A549 (cell line): ENCODE measurements at regions not wholly inside any gene's neighbourhood (a gene's known extent, or its start where the extent isn't known, plus 50 kb on each side); places are given as distances from the start of the nearest gene placed in this dataset.
A peak's percentile ranks its signal among the peaks of the same experiment; 100 is the strongest.

Experiments
- ATAC-seq, 2 experiments: fragments of 200-7000 bp in 1 of 2; fragments of >200 bp in 1 of 2; cut with Nextera tagmentation in 1 of 2; cut with Tn5 transposase in 1 of 2; 3 replicates each; pipeline versions ENCODE4 v1.8.0 to v1.9.1; 2018 to 2020; ENCODE audit warnings: mild to moderate bottlenecking in 1 of 2, moderate library complexity in 1 of 2
- CTCF ChIA-PET: fragments of 300-600 bp; sonication (Branson Sonifier 250); formaldehyde crosslinking; extraction: SDS; loops from one replicate; lab custom pipeline; 2021; ENCODE audit warnings: antibody characterized with exemption, inconsistent platforms; lab: Yijun Ruan, JAX
- POLR2A ChIA-PET: fragments of 350-600 bp; formaldehyde crosslinking; extraction: SDS; loops from one replicate; lab custom pipeline; 2021; ENCODE audit warnings: antibody characterized with exemption, inconsistent platforms; lab: Yijun Ruan, JAX
- DNase-seq, 2 experiments: peaks; one replicate each; pipeline versions ENCODE4 v3.0.0 to v3.0.0-alpha.2; 2011 to 2016; ENCODE audit warnings: low read depth in 1 of 2, low spot score in 1 of 2
- FAIRE-seq: peaks from 2 replicates; lab custom pipeline; 2011; peaks lifted over from hg19 to GRCh38; lab: Jason Lieb, UNC
- H3K27ac ChIP-seq, 2 experiments: fragments of >200 bp; sonication (Bioruptor Twin); formaldehyde crosslinking; 3 replicates each; pipeline ENCODE4 v1.5.1; 2016 to 2017
- H3K4me1 ChIP-seq: fragments of >200 bp; sonication (Bioruptor Twin); formaldehyde crosslinking; 3 replicates; pipeline ENCODE4 v1.6.1; 2016
- H3K4me2 ChIP-seq: fragments of >200 bp; sonication (Bioruptor Twin); formaldehyde crosslinking; 3 replicates; pipeline ENCODE4 v1.6.1; 2016
- H3K4me3 ChIP-seq: fragments of >200 bp; sonication (Bioruptor Twin); formaldehyde crosslinking; 3 replicates; pipeline ENCODE4 v1.5.1; 2016
- H3K9me3 ChIP-seq: fragments of >200 bp; sonication (Bioruptor Twin); formaldehyde crosslinking; 3 replicates; pipeline ENCODE4 v1.6.1; 2016
- ATOH8 ChIP-seq: fragments of 250-450 bp; sonication (Bioruptor Pico); IDR thresholded peaks from 2 replicates; pipeline ENCODE4 v1.5.0; 2020; ENCODE audit warnings: low read depth, mild to moderate bottlenecking, moderate library complexity
- CEBPB ChIP-seq, 2 experiments: fragments of >200 bp in 1 of 2; sonication (Bioruptor Twin) in 1 of 2; formaldehyde crosslinking in 1 of 2; IDR thresholded peaks; 2 replicates each; pipeline ENCODE4 v1.6.1; 2012 to 2016
- CHD2 ChIP-seq: fragments of 150-350 bp; IDR thresholded peaks from 2 replicates; pipeline ENCODE4 v1.6.1; 2014; ENCODE audit warnings: low read length; ENCODE audit not compliant: partially characterized antibody
- E2F6 ChIP-seq: IDR thresholded peaks from 2 replicates; pipeline ENCODE4 v1.6.1; 2012; ENCODE audit warnings: low read depth, borderline replicate concordance
- EHF ChIP-seq: fragments of 250-450 bp; sonication (Bioruptor Pico); IDR thresholded peaks from 2 replicates; pipeline ENCODE4 v1.5.0; 2020; ENCODE audit warnings: mild to moderate bottlenecking
- EP300 ChIP-seq, 2 experiments: fragments of >200 bp; sonication (Bioruptor Twin); formaldehyde crosslinking; IDR thresholded peaks; 2 replicates in 1 of 2; 3 replicates in 1 of 2; pipeline ENCODE4 v1.6.1; 2016 to 2017
- FOSB ChIP-seq: fragments of 250-450 bp; sonication (Bioruptor Pico); IDR thresholded peaks from 2 replicates; pipeline ENCODE4 v1.5.0; 2020; ENCODE audit warnings: mild to moderate bottlenecking, moderate library complexity
- FOSL2 ChIP-seq, 2 experiments: fragments of 450-650 bp in 1 of 2; fragments of >200 bp in 1 of 2; sonication (Bioruptor Twin) in 1 of 2; formaldehyde crosslinking; IDR thresholded peaks; 2 replicates each; pipeline versions ENCODE4 v1.5.0 to v1.6.1; 2016 to 2020; ENCODE audit warnings: mild to moderate bottlenecking in 1 of 2, moderate library complexity in 1 of 2
- FOXS1 ChIP-seq: fragments of 250-450 bp; sonication (Bioruptor Pico); IDR thresholded peaks from 2 replicates; pipeline ENCODE4 v1.5.0; 2020; ENCODE audit warnings: mild to moderate bottlenecking, moderate library complexity
- HDAC2 ChIP-seq: fragments of 200-600 bp; sonication (generic); IDR thresholded peaks from 2 replicates; pipeline ENCODE4 v1.6.1; 2016
- HOXA7 ChIP-seq: fragments of 250-450 bp; sonication (Bioruptor Pico); IDR thresholded peaks from 2 replicates; pipeline ENCODE4 v1.5.0; 2020; ENCODE audit warnings: mild to moderate bottlenecking, moderate library complexity
- HOXB13 ChIP-seq: fragments of 250-450 bp; sonication (Bioruptor Pico); IDR thresholded peaks from 2 replicates; pipeline ENCODE4 v1.5.0; 2020; ENCODE audit warnings: low read depth, mild to moderate bottlenecking, moderate library complexity
- KDM1A ChIP-seq: fragments of 200-600 bp; sonication (generic); IDR thresholded peaks from 2 replicates; pipeline ENCODE4 v1.6.1; 2016; ENCODE audit warnings: low read depth, mild to moderate bottlenecking
- KDM5A ChIP-seq: fragments of 200-600 bp; sonication (generic); IDR thresholded peaks from 2 replicates; pipeline ENCODE4 v1.6.1; 2016; ENCODE audit warnings: antibody characterized with exemption, mild to moderate bottlenecking
- MAX ChIP-seq: IDR thresholded peaks from 2 replicates; pipeline ENCODE4 v1.6.1; 2012
- MAZ ChIP-seq: fragments of 150-350 bp; IDR thresholded peaks from 2 replicates; pipeline ENCODE4 v1.6.1; 2014; ENCODE audit warnings: antibody characterized with exemption, low read depth, low read length, borderline replicate concordance
- MYC ChIP-seq: IDR thresholded peaks from 2 replicates; pipeline ENCODE4 v1.6.1; 2012; ENCODE audit warnings: mild to moderate bottlenecking, inconsistent platforms, low read length, improper control_type of control experiment, borderline replicate concordance
- PBX3 ChIP-seq: IDR thresholded peaks from 2 replicates; pipeline ENCODE4 v1.6.1; 2012
- POLR2A ChIP-seq: IDR thresholded peaks from 2 replicates; pipeline ENCODE4 v1.6.1; 2012; ENCODE audit warnings: mild to moderate bottlenecking, low read length
- RAD21 ChIP-seq, 2 experiments: fragments of >200 bp in 1 of 2; sonication (Bioruptor Twin) in 1 of 2; formaldehyde crosslinking in 1 of 2; IDR thresholded peaks in 1 of 2; conservative IDR thresholded peaks in 1 of 2; 2 replicates in 1 of 2; 3 replicates in 1 of 2; pipeline ENCODE4 v1.6.1; 2012 to 2018; ENCODE audit warnings: inconsistent platforms in 1 of 2
- RNF2 ChIP-seq: fragments of 200-600 bp; sonication (generic); IDR thresholded peaks from 2 replicates; pipeline ENCODE4 v1.6.1; 2016; ENCODE audit warnings: low read depth, mild to moderate bottlenecking, antibody characterized with exemption, moderate library complexity, borderline replicate concordance
- SMC3 ChIP-seq: fragments of >200 bp; sonication (Bioruptor Twin); formaldehyde crosslinking; IDR thresholded peaks from 3 replicates; pipeline ENCODE4 v1.6.1; 2018; ENCODE audit warnings: inconsistent platforms
- TP53 ChIP-seq: fragments of 250-450 bp; sonication (Bioruptor Pico); IDR thresholded peaks from 2 replicates; pipeline ENCODE4 v1.5.0; 2021; ENCODE audit warnings: mild to moderate bottlenecking, moderate library complexity
- ZFP36 ChIP-seq: fragments of 450-650 bp; IDR thresholded peaks from 2 replicates; pipeline ENCODE4 v1.6.1; 2014; ENCODE audit warnings: borderline replicate concordance; ENCODE audit not compliant: partially characterized antibody
- ZSCAN20 ChIP-seq: fragments of 250-450 bp; sonication (Bioruptor Pico); IDR thresholded peaks from 2 replicates; pipeline ENCODE4 v1.8.0; 2022; ENCODE audit warnings: mild to moderate bottlenecking, moderate library complexity
- WGBS: methylation state at CpG from one replicate; pipeline ENCODE4 v1.1.6; 2017; ENCODE audit errors: missing lambda C conversion rate; 5-methylcytosine and 5-hydroxymethylcytosine counted together

GRCh38 chr4:60461551-60461950, 738.6 kb upstream of the ADGRL3 start:
- ChIA-PET CTCF (no interaction called here), POLR2A (no interaction called here)
- 0% methylated on average over 1 of the region's 1 CpG for WGBS
- Histone ChIP-seq H3K9me3 (no peaks in the 10 kb centered on the region), H3K27ac (no peak overlapping the region), H3K4me1 (no peaks in the 10 kb centered on the region), H3K4me3 (no peak overlapping the region), H3K4me2 (no peak overlapping the region)
- DNase-seq (no peak), FAIRE-seq (no peak), ATAC-seq (no peak)
- TF ChIP-seq KDM1A (no peak), CEBPB (IDR thresholded peaks at IDR 0.05) (no peak), EP300 (IDR thresholded peaks at IDR 0.05) (no peak), RNF2 (no peak), POLR2A (no peak), FOSL2 (IDR thresholded peaks at IDR 0.05) (no peak), FOSL2 (CRISPR knock-in tag; IDR thresholded peaks at IDR 0.05) (no peak), MYC (no peak), EHF (no peak), E2F6 (no peak), ATOH8 (CRISPR knock-in tag) (no peak), ZSCAN20 (no peak), CHD2 (no peak), MAZ (no peak), TP53 (CRISPR knock-in tag) (no peak), FOSB (CRISPR knock-in tag) (no peak), HOXA7 (no peak), KDM5A (no peak), FOXS1 (no peak)

- no peak for FAIRE-seq
- TF ChIP-seq MAX, result no peak
- peak in 1 of 2 experiments; percentile 32; a peak in 1 of 5 replicates for TF ChIP-seq RAD21 (conservative IDR thresholded peaks at IDR 0.05 in 1 of 2, IDR thresholded peaks at IDR 0.05 in 1 of 2)
- ChIA-PET POLR2A (no interaction called here), CTCF (no interaction called here)
- H3K27ac ChIP-seq, result no peak overlapping the region
- H3K4me1 ChIP-seq, result no peaks in the 10 kb centered on the region
- H3K4me2 ChIP-seq, result no peak overlapping the region
- no peak for DNase-seq
- H3K4me3 ChIP-seq, result no peak overlapping the region
- ATAC-seq, result no peak
- WGBS, result 0% methylated on average over 1 of the region's 4 CpGs
- no peaks in the 10 kb centered on the region for H3K9me3 ChIP-seq
Observed at GRCh38 chr4:60463857-60464502, 736.1 kb upstream of the ADGRL3 start.

GRCh38 chr4:60482921-60483351, 717.2 kb upstream of the ADGRL3 start:
- FAIRE-seq, result no peak
- no peak overlapping the region for H3K4me2 ChIP-seq
- ChIA-PET POLR2A (no interaction called here), CTCF (no interaction called here)
- WGBS, result 2% methylated on average over 2 of the region's 2 CpGs
- H3K4me3 ChIP-seq, result no peak overlapping the region
- ATAC-seq, result no peak
- DNase-seq, result no peak
- TF ChIP-seq CHD2 (no peak), FOXS1 (no peak), ZSCAN20 (no peak), MAX (no peak), PBX3 (no peak), SMC3 (no peak), HOXA7 (no peak), FOSB (CRISPR knock-in tag) (no peak), HDAC2 (no peak), HOXB13 (CRISPR knock-in tag) (no peak), ZFP36 (no peak), CEBPB (IDR thresholded peaks at IDR 0.05) (no peak)
- no peaks in the 10 kb centered on the region for H3K9me3 ChIP-seq
- H3K4me1 ChIP-seq, result no peaks in the 10 kb centered on the region
- no peak overlapping the region for H3K27ac ChIP-seq
